ENCODE measurements at regions not wholly inside any gene's neighbourhood (a gene's known extent, or its start where the extent isn't known, plus 50 kb on each side); places are given as distances from the start of the nearest gene placed in this dataset.

DNA sequence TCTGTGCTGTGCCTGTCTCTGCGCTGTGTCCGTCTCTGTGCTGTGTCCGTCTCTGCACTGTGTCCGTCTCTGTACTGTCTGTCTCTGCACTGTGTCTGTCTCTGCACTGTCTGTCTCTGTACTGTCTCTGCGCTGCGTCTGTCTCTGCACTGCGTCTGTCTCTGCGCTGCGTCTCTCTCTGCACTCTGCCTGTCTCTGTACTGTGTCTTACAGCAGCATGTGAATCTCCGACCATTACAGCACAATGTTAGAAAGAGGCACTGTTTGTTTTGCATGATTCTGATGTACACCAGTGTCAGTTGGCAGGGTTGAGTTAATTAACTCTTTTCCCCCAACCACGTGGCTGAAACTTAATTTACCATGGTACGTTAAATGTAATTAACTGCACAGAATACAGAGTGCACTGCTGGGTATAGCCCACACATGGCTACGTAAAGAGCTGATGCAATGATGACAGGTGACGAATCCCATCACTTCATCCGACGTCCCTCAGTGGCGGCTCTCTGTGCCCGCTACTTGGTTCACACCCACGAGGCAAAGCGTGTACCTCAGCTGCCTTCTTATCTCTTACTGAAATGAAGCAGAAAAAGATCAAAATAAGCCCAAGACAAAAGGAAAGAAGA is 127.7 kb upstream of the SFSWAP start:
- no peak for DNase-seq (ENCODE audit: low spot score in 2 of 2)
- TF ChIP-seq EP300 (IDR thresholded peaks at IDR 0.05), result no peak
- TF ChIP-seq POLR2AphosphoS5 (IDR thresholded peaks at IDR 0.05), result no peak
- TF ChIP-seq POLR2A (IDR thresholded peaks at IDR 0.05), result no peak
- TF ChIP-seq, protein P1, sequence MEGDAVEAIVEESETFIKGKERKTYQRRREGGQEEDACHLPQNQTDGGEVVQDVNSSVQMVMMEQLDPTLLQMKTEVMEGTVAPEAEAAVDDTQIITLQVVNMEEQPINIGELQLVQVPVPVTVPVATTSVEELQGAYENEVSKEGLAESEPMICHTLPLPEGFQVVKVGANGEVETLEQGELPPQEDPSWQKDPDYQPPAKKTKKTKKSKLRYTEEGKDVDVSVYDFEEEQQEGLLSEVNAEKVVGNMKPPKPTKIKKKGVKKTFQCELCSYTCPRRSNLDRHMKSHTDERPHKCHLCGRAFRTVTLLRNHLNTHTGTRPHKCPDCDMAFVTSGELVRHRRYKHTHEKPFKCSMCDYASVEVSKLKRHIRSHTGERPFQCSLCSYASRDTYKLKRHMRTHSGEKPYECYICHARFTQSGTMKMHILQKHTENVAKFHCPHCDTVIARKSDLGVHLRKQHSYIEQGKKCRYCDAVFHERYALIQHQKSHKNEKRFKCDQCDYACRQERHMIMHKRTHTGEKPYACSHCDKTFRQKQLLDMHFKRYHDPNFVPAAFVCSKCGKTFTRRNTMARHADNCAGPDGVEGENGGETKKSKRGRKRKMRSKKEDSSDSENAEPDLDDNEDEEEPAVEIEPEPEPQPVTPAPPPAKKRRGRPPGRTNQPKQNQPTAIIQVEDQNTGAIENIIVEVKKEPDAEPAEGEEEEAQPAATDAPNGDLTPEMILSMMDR (IDR thresholded peaks at IDR 0.05), result no peak
- no peaks in the 10 kb centered on the region for H3K36me3 ChIP-seq
- no peak overlapping the region for H3K4me3 ChIP-seq
- H3K9me3 ChIP-seq, result no peaks in the 10 kb centered on the region
- no peak overlapping the region for H3K27ac ChIP-seq
- peaks cover 42% of the 10 kb centered on the region for H3K27me3 ChIP-seq
- 58% methylated on average over 20 of the region's 20 CpGs for WGBS
- no peaks in the 10 kb centered on the region for H3K4me1 ChIP-seq

DNA sequence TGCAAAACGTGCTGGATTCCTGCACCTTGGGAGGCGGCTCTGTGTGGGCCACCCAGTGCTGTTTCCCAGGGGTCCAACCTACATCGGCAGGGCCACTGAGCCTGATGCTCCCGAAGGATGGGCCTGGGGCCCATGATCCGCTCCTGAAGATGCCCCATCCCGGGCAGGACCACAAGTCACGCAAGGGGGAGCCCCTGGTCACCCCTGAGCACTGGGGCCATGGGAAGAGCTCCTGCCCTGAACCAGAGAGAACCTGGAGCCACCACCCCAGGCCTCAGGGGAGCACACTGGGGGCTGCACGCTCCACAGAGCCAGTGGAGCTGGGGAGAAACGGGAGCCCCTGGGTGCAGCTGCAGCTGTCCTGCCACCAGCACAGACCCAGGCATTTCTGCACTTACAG is 124.6 kb upstream of the SFSWAP start:
- no peak for TF ChIP-seq EP300 (IDR thresholded peaks at IDR 0.05)
- TF ChIP-seq POLR2AphosphoS5 (IDR thresholded peaks at IDR 0.05), result no peak
- no peak for TF ChIP-seq POLR2A (IDR thresholded peaks at IDR 0.05)
- TF ChIP-seq, protein P1 (IDR thresholded peaks at IDR 0.05), result no peak
- Histone ChIP-seq H3K4me1 (no peaks in the 10 kb centered on the region), H3K4me3 (no peak overlapping the region), H3K9me3 (no peaks in the 10 kb centered on the region), H3K36me3 (no peaks in the 10 kb centered on the region), H3K27ac (no peak overlapping the region), H3K27me3 (peaks cover 30% of the 10 kb centered on the region)
- 95% methylated on average over 7 of the region's 9 CpGs for WGBS
- DNase-seq (ENCODE audit: low spot score in 2 of 2), result no peak

DNA sequence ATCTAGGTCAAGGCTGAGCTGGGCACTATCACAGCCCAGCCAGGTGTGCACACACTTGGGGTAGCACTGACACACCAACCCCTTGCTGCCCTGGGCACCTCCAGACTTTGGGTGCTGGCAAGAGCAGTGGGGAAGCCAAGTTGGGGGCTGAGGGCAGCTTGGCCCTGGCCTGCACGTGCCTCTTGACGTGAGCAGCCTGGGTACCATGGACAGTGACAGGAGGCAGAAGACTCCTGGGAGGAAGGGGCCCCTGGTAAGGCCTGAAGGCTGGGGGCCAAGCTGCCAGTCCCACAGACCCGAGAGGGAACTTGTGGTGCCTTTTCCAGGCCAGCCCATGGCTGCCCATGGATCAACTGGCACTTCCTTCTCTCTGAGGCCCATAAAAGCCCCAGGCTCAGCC is 124.1 kb upstream of the SFSWAP start:
- Histone ChIP-seq H3K27me3 (peaks cover 34% of the 10 kb centered on the region), H3K27ac (no peak overlapping the region), H3K9me3 (no peaks in the 10 kb centered on the region), H3K36me3 (no peaks in the 10 kb centered on the region), H3K4me3 (no peak overlapping the region), H3K4me1 (no peaks in the 10 kb centered on the region)
- no peak for DNase-seq (ENCODE audit: low spot score in 2 of 2)
- no peak for TF ChIP-seq POLR2A (IDR thresholded peaks at IDR 0.05)
- TF ChIP-seq, protein P1 (IDR thresholded peaks at IDR 0.05), result no peak
- no peak for TF ChIP-seq POLR2AphosphoS5 (IDR thresholded peaks at IDR 0.05)
- TF ChIP-seq EP300 (IDR thresholded peaks at IDR 0.05), result no peak
- WGBS, result 86% methylated on average over 3 of the region's 3 CpGs

DNA sequence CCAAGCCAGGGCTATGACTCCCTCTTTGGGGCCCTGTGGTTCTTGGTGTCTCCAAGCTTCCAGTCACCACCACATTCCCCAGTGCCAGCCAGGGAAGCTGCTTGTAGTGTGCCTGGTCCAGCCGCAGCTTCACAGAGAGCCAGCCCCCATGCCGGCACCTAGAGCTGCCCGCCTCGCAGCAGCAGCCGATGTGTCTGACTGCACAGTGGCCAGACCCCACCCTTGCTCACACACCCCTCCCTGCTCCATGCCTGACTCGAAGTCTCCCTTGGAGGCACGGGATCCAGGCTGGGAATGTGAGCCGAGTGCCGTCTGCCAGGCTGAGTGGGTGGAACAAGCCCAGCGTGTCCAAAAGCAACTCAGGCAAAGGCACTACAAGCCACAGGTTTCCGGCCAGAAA is 123.3 kb upstream of the SFSWAP start:
- TF ChIP-seq, protein P1 (IDR thresholded peaks at IDR 0.05), result no peak
- TF ChIP-seq POLR2A (IDR thresholded peaks at IDR 0.05), result no peak
- TF ChIP-seq POLR2AphosphoS5 (IDR thresholded peaks at IDR 0.05), result no peak
- no peak for TF ChIP-seq EP300 (IDR thresholded peaks at IDR 0.05)
- no peaks in the 10 kb centered on the region for H3K9me3 ChIP-seq
- no CpG with 5 or more reads among the region's 11 CpGs for WGBS
- H3K27ac ChIP-seq, result no peak overlapping the region
- H3K36me3 ChIP-seq, result no peaks in the 10 kb centered on the region
- no peak overlapping the region for H3K4me3 ChIP-seq
- H3K27me3 ChIP-seq, result peaks cover 35% of the 10 kb centered on the region
- H3K4me1 ChIP-seq, result no peaks in the 10 kb centered on the region
- no peak for DNase-seq (ENCODE audit: low spot score in 2 of 2)

DNA sequence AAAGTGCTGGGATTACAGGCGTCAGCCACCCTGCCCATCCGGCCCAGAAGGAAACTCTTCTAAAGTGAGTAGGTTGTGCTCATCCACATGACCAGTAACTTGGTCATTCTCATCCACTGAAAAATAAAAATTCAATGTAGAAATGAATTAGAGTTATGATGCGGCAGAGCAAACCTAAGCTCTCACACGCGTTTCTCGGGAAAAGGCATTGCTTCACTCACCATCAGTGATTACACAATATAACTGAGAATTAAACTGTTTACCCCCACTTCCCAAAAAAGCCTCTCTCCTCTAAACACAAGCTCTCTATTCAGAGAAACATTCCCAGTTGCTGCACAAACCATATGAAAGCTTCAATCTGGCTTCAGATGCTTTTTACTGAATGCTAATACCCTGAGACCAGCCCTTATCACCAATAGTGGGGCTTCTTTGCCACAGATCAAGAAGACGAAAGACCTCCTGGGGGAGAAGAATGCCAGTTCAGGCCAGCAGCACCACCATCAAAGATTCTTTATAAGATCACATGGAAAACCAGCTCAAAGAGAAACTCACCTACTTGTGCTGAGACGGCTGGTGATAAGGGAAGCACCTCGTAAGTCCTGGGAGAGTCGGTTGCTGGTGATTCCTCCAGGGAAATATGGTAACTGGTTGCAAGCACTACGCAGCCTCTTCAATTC is 121.5 kb upstream of the SFSWAP start:
- WGBS, result 75% methylated on average over 11 of the region's 11 CpGs
- Histone ChIP-seq H3K4me1 (no peaks in the 10 kb centered on the region), H3K27ac (no peak overlapping the region), H3K36me3 (no peaks in the 10 kb centered on the region), H3K9me3 (no peaks in the 10 kb centered on the region), H3K27me3 (peaks cover 26% of the 10 kb centered on the region), H3K4me3 (no peak overlapping the region)
- TF ChIP-seq POLR2A (IDR thresholded peaks at IDR 0.05) (no peak), POLR2AphosphoS5 (IDR thresholded peaks at IDR 0.05) (no peak), EP300 (IDR thresholded peaks at IDR 0.05) (no peak)
- TF ChIP-seq, protein P1 (IDR thresholded peaks at IDR 0.05), result no peak
- no peak for DNase-seq (ENCODE audit: low spot score in 2 of 2)

Measured in suprapubic skin (tissue), 4 donors.